NCI-H526 (cell line): ENCODE measurements at regions not wholly inside any gene's neighbourhood (a gene's known extent, or its start where the extent isn't known, plus 50 kb on each side); places are given as distances from the start of the nearest gene placed in this dataset.
"Not testable (repeated sequence)": the region's sequence is repeated elsewhere in the genome, so short reads cannot be mapped to it uniquely, and the experiment has no call there.

ENCODE experiments used
- DNase-seq, 2 experiments: peaks; one replicate each; lab custom pipeline; 2025; lab: John Stamatoyannopoulos, UW

- no peak for DNase-seq
Observed at GRCh38 chr18:22284581-22285360, 115.4 kb downstream of the GATA6 start.

- not testable (repeated sequence) for DNase-seq
Observed at GRCh38 chr18:22283855-22284254, 114.5 kb downstream of the GATA6 start.

GRCh38 chr18:22283397-22283796, 114.0 kb downstream of the GATA6 start:
- no peak for DNase-seq

- DNase-seq: no peak
Observed at GRCh38 chr18:22283116-22283395, 113.7 kb downstream of the GATA6 start.

GRCh38 chr18:22282311-22283115, 113.1 kb downstream of the GATA6 start:
- DNase-seq: peak; percentile 34 to 43

GRCh38 chr18:22280453-22280750, 111.0 kb downstream of the GATA6 start:
- DNase-seq: no peak

GRCh38 chr18:22279741-22280452, 110.5 kb downstream of the GATA6 start:
- no peak for DNase-seq

- DNase-seq: no peak
Observed at GRCh38 chr18:22278798-22279197, 109.4 kb downstream of the GATA6 start.

- no peak for DNase-seq
Observed at GRCh38 chr18:22277758-22278157, 108.4 kb downstream of the GATA6 start.

GRCh38 chr18:22276334-22276713, 106.9 kb downstream of the GATA6 start:
- no peak for DNase-seq

GRCh38 chr18:22275706-22276333, 106.4 kb downstream of the GATA6 start:
- no peak for DNase-seq

- no peak for DNase-seq
Observed at GRCh38 chr18:22273101-22274039, 104.0 kb downstream of the GATA6 start.

GRCh38 chr18:22272242-22272641, 102.9 kb downstream of the GATA6 start:
- no peak for DNase-seq

GRCh38 chr18:22271030-22271429, 101.6 kb downstream of the GATA6 start:
- no peak for DNase-seq

- no peak for DNase-seq
Observed at GRCh38 chr18:22268641-22269128, 99.3 kb downstream of the GATA6 start.

GRCh38 chr18:22267697-22268096, 98.3 kb downstream of the GATA6 start:
- no peak for DNase-seq

- DNase-seq: no peak
Observed at GRCh38 chr18:22267225-22267624, 97.8 kb downstream of the GATA6 start.

- DNase-seq: no peak
Observed at GRCh38 chr18:22265838-22266237, 96.4 kb downstream of the GATA6 start.

GRCh38 chr18:22260208-22260820, 90.9 kb downstream of the GATA6 start:
- DNase-seq: no peak

- no peak for DNase-seq
Observed at GRCh38 chr18:22257022-22257543, 87.7 kb downstream of the GATA6 start.

- no peak for DNase-seq
Observed at GRCh38 chr18:22254088-22254487, 84.7 kb downstream of the GATA6 start.
